Activated naive CD8-positive, alpha-beta T cell (primary cell): ENCODE measurements at regions not wholly inside any gene's neighbourhood (a gene's known extent, or its start where the extent isn't known, plus 50 kb on each side); places are given as distances from the start of the nearest gene placed in this dataset.
"Not testable (repeated sequence)": the region's sequence is repeated elsewhere in the genome, so short reads cannot be mapped to it uniquely, and the experiment has no call there.

Experiments
- H3K27ac Mint-ChIP-seq: one replicate; pipeline ENCODE4 v1.8.0; 2021; ENCODE audit warnings: mixed read lengths
- H3K27me3 Mint-ChIP-seq: one replicate; pipeline ENCODE4 v1.8.0; 2021; ENCODE audit warnings: mixed read lengths
- H3K36me3 Mint-ChIP-seq: one replicate; pipeline ENCODE4 v1.8.0; 2021; ENCODE audit warnings: mixed read lengths
- H3K4me1 Mint-ChIP-seq: one replicate; pipeline ENCODE4 v1.8.0; 2021; ENCODE audit warnings: low read depth, mixed read lengths
- H3K4me3 Mint-ChIP-seq: one replicate; pipeline ENCODE4 v1.8.0; 2021; ENCODE audit warnings: mild to moderate bottlenecking, mixed read lengths
- H3K9me3 Mint-ChIP-seq: one replicate; pipeline ENCODE4 v1.8.0; 2021; ENCODE audit warnings: low read depth, mixed read lengths

DNA sequence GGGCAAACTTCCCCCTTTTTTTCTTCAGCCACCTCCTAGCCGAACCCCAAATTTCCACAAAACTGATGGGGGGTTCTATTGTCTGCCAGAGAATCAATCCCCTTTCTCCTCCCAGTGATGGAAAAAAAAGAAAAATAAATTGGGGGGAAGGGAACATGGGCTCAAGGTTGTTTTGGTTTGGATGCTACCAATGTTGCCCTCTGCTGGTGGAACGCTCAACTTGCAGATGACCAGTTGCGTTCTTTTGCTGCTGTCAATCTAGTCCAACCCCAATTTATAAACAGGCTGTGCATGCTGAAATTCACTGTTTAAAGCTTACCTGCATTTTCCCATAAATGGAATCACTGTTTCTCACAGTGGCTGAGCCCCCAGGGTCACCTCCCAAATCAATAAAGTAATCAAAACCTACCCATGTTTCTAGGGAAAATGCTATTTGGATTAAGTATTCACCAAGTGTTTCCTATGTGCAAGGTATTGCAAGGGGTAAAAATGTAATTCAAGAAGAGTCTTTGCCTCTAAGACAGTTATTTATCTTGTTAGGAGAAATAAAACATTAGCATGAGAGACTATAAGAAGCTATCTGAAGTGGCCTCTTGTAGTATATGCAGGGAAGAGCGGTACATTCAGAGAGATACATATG, 116.7 kb upstream of the TMEM164 start:
- no peak overlapping the region for H3K27ac Mint-ChIP-seq
- H3K4me1 Mint-ChIP-seq, result no peaks in the 10 kb centered on the region
- no peaks in the 10 kb centered on the region for H3K9me3 Mint-ChIP-seq
- no peaks in the 10 kb centered on the region for H3K27me3 Mint-ChIP-seq
- H3K4me3 Mint-ChIP-seq, result no peak overlapping the region
- no peaks in the 10 kb centered on the region for H3K36me3 Mint-ChIP-seq

DNA sequence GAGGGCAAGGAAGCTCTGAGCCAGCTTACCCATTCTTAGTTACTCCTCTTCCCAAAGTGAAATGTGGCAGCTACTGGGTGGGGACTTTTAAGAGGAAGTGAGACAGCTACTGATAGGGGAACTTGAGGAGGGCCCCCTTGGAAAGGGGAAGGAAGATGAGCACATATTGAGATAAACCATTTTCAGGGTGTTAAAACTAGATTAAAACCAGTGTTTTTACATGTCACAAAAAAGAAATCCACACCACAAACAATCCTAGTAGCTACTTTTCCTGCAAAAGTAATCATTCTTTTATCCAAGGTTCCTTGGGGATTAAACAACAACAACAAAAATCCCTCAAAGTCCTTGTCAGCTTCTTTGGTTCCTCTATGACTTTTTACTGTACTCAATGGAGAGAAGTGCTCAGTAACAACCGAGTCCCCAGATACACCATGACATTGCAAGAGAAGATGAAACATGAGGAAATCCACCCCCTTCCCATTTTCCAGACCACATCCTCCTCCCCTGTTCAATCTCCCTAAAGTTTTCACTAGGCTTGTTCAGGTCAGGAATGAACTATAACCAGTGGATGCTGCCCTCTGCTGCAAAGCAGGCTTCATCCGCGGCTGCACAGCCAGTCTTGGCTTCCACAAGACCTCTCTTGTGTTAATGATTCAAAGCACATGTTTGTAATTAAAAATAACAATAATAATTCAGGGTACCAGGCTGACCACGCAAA, 113.5 kb upstream of the TMEM164 start:
- no peaks in the 10 kb centered on the region for H3K4me1 Mint-ChIP-seq

DNA sequence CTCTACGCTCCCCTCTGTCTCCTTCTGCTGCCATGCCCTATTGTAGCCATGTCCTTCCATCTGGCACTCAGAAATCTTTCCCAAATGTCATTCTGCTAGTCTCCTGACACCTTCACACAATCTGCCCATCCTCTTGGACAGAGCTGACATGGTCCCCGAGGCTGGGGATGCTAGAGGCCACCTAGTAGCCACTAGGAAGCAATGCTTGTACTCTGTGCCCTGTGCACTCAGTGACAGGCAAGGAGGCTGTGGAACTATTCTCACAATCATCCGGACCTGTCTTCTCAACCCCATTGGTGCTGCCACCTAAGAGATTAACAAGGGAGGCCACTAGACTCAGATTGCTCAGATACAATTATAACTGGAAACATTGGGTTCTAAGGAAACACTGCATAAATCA, 112.6 kb upstream of the TMEM164 start:
- no peak overlapping the region for H3K27ac Mint-ChIP-seq
- H3K27me3 Mint-ChIP-seq, result no peaks in the 10 kb centered on the region
- H3K9me3 Mint-ChIP-seq, result no peaks in the 10 kb centered on the region
- H3K4me3 Mint-ChIP-seq, result no peak overlapping the region
- H3K4me1 Mint-ChIP-seq, result no peaks in the 10 kb centered on the region
- H3K36me3 Mint-ChIP-seq, result no peaks in the 10 kb centered on the region

More for the DNA sequence above, 113.5 kb upstream of the TMEM164 start:
- H3K27ac Mint-ChIP-seq, result no peak overlapping the region
- H3K4me3 Mint-ChIP-seq, result no peak overlapping the region
- H3K36me3 Mint-ChIP-seq, result no peaks in the 10 kb centered on the region
- no peaks in the 10 kb centered on the region for H3K9me3 Mint-ChIP-seq
- no peaks in the 10 kb centered on the region for H3K27me3 Mint-ChIP-seq

DNA sequence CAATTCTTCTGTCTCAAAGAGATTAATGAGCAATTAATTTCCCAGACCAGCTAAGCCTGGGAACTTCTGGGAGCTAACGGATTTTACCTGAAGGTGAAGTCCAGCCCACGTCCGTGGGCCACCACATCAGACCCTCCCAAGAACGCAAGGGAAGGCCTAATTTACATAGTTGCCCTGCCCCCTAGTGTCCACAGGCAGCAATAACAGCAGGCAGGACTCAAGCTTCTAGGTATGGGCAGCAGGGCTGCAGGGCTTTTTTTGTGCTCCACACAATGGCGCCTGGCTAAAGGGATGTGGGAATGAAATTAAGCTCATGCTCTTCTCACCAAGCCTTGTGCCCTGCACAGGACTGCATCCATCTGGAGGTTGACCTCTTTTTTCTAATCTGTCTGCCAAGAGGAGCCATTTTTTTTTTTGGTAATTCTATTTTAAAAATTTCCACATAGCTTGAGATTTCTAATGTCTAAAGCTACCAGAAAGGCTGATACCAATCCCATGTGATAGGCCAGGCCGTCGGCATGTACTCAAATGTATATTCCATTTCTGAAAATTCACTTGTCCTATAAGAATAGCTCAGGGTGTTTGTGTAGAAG, 111.9 kb upstream of the TMEM164 start:
- Mint-ChIP-seq H3K27me3 (no peaks in the 10 kb centered on the region), H3K4me1 (no peaks in the 10 kb centered on the region), H3K9me3 (no peaks in the 10 kb centered on the region), H3K27ac (no peak overlapping the region), H3K4me3 (no peak overlapping the region), H3K36me3 (no peaks in the 10 kb centered on the region)

DNA sequence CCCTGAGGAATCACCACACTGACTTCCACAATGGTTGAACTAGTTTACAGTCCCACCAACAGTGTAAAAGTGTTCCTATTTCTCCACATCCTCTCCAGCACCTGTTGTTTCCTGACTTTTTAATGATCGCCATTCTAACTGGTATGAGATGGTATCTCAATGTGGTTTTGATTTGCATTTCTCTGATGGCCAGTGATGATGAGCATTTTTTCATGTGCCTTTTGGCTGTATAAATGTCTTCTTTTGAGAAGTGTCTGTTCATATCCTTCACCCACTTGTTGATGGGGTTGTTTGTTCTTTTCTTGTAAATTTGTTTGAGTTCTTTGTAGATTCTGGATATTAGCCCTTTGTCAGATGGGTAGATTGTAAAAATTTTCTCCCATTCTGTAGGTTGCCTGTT, 106.9 kb upstream of the TMEM164 start:
- H3K4me3 Mint-ChIP-seq, H3K4me1 Mint-ChIP-seq, H3K36me3 Mint-ChIP-seq, H3K9me3 Mint-ChIP-seq, H3K27me3 Mint-ChIP-seq, H3K27ac Mint-ChIP-seq: not testable (repeated sequence)

DNA sequence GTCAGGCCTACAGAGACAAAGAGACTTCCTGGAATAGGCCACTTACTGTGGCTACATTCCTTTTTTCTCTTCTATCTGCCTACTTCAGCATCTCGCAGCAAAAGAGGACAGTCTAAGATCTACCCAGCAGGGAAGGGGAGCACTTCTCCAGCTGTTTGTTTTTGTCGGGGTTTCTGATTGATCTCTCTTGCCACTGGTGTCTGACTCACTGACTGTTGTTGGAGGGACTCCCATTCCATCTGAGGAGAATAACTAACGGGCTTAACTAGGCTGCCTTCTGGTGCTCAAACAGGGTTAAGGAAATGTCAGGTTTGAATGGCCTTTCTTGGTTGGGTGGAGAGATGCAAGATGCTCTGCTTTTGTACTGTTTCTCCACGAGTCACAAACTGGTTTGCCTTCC, 100.2 kb upstream of the TMEM164 start:
- no peaks in the 10 kb centered on the region for H3K9me3 Mint-ChIP-seq
- no peak overlapping the region for H3K27ac Mint-ChIP-seq
- H3K27me3 Mint-ChIP-seq, result peaks cover 3% of the 10 kb centered on the region
- H3K4me1 Mint-ChIP-seq, result peaks cover 9% of the 10 kb centered on the region
- no peaks in the 10 kb centered on the region for H3K36me3 Mint-ChIP-seq
- no peak overlapping the region for H3K4me3 Mint-ChIP-seq

DNA sequence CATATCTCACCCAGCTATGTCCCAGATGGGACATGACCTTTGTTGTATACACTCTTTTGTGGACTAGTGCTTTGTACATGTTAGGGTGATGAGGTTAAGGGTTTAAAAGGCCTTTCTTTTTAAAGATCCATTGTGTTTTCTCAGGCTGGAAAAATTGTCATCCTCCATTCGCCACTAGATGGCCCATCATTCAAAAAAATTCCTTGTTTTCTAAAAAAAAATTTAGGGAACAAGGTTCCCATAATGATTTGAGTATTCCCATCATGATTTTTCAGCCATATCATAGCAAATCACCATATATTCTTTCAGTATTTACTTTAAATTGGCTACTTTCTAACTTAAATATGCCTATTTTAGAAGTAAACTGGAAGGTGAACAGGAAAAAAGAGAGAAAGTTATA, 91.9 kb upstream of the TMEM164 start:
- H3K4me3 Mint-ChIP-seq, result no peak overlapping the region
- peaks cover 1% of the 10 kb centered on the region for H3K27me3 Mint-ChIP-seq
- no peaks in the 10 kb centered on the region for H3K9me3 Mint-ChIP-seq
- no peaks in the 10 kb centered on the region for H3K36me3 Mint-ChIP-seq
- H3K27ac Mint-ChIP-seq, result no peak overlapping the region
- no peaks in the 10 kb centered on the region for H3K4me1 Mint-ChIP-seq

DNA sequence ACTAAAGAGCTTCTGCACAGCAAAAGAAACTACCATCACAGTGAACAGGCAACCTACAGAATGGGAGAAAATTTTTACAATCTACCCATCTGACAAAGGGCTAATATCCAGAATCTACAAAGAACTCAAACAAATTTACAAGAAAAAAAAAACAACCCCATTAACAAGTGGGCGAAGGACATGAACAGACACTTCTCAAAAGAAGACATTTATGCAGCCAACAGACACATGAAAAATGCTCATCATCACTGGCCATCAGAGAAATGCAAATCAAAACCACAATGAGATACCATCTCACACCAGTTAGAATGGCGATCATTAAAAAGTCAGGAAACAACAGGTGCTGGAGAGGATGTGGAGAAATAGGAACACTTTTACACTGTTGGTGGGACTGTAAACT, 89.9 kb upstream of the TMEM164 start:
- H3K27me3 Mint-ChIP-seq, H3K36me3 Mint-ChIP-seq: not testable (repeated sequence)

DNA sequence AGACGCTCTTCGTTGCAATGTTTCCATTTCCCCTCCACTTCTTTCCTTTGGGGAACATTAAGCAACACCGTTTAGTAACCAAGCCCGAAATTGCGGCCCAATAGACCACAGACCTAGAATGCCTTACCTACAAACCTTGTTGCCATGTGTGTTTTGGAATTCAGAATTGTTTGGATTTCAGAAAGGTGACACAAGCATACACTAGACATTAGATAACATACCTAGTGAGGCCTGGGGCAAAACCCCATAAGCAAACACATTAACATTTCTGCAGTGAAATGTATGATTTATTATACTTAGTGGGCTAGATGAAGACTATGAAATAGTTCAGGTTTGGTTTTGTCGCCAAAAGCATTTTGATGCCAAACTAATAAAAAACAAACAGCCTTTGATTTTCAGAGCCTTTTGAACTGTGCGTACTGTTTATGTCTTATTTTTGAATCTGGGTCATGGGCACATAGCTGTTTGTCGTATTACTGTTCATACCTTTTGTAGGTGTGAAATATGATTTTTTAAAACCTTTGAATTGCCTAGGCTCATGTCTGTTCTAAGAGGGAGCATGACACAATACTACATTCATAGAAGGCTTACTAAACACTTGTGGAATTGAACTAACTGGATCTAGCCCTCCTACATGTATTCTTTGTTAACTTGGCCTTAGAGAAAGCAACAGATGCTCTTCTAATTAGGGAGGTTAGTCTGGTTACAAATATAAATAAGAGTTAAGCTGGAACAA, 88.6 kb upstream of the TMEM164 start:
- Mint-ChIP-seq H3K36me3 (no peaks in the 10 kb centered on the region), H3K4me3 (no peak overlapping the region), H3K4me1 (no peaks in the 10 kb centered on the region), H3K27me3 (no peaks in the 10 kb centered on the region), H3K27ac (no peak overlapping the region), H3K9me3 (no peaks in the 10 kb centered on the region)

More for the DNA sequence above, 89.9 kb upstream of the TMEM164 start:
- H3K9me3 Mint-ChIP-seq, H3K4me3 Mint-ChIP-seq, H3K27ac Mint-ChIP-seq, H3K4me1 Mint-ChIP-seq: not testable (repeated sequence)

DNA sequence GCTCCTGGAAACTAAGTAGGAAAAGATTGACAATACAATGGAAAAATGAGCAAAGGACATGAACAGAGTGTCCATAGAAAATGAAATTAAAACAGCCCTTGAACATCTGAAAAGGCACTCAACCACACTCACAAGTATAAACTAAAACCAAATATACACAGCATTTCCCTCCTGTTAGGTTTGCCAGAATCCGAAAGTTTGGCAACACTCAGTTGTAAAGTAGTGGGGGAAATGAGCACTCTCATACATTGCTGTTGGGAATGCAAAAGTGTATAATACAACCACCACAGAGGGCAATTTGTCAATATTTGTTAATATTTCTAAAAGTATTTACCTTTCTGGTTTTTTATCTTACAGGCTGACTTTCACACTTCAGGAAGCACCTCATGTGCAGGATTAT, 84.2 kb upstream of the TMEM164 start:
- Mint-ChIP-seq H3K9me3 (no peaks in the 10 kb centered on the region), H3K4me3 (no peak overlapping the region), H3K27me3 (no peaks in the 10 kb centered on the region), H3K36me3 (no peaks in the 10 kb centered on the region), H3K4me1 (no peaks in the 10 kb centered on the region), H3K27ac (no peak overlapping the region)

DNA sequence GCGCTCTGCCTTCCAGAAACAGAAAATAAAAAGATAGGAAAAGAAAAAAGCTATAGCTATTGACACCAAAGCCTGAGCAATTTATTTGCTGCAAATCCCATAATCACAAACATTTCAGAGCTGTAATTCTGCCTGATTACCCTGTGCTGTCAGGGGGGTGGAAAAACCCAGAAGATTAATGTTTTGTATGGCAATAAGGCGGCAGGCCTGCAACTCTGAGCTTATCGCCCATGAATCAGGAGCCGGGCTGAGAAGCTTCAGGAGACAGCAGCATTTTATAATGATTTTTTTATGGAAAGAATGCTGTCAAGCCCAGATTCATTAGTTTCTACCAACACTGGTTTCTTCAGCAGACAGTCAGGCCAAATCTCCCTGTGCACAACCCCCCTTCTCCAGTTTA, 82.6 kb upstream of the TMEM164 start:
- Mint-ChIP-seq H3K4me1 (no peaks in the 10 kb centered on the region), H3K9me3 (no peaks in the 10 kb centered on the region), H3K27me3 (no peaks in the 10 kb centered on the region), H3K4me3 (no peak overlapping the region), H3K27ac (no peak overlapping the region), H3K36me3 (no peaks in the 10 kb centered on the region)

DNA sequence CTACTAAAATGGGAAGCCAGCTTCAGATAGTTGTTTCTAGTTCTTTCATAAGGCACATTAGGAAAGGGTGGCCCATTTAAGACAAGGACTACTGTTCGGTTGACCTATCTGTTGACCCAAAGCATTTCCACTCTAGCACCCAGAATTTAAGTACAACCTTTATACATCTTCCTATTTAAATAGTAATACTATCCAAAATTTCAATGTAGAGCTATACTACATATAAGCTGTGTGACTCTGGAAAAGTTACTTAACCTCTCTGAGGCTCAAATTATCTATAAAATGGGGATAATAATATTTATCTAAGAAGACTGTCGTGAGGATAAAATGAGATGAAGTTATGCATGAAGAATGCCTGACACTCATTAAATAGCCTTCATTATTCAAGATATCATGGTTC, 82.0 kb upstream of the TMEM164 start:
- Mint-ChIP-seq H3K27me3 (no peaks in the 10 kb centered on the region), H3K27ac (no peak overlapping the region), H3K36me3 (no peaks in the 10 kb centered on the region), H3K4me1 (no peaks in the 10 kb centered on the region), H3K4me3 (no peak overlapping the region), H3K9me3 (no peaks in the 10 kb centered on the region)

DNA sequence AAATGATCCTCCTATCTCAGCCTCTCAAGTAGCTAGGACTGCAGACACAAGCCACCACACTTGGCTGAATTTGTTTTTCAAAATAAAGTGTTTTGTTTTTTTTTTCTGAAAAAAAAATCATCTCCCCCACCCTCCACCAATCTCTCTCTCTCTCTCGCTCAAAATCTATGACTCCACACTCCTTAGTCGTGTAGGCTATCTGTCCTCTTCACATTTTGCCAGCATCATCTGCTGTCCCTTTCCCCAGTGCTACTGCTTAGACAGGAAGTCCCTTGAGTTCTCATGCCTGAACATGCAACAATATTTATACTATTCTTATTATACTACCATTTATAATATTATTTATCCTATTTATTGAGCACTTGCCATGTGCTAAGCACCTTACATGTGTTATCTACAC, 80.7 kb upstream of the TMEM164 start:
- H3K36me3 Mint-ChIP-seq, result no peaks in the 10 kb centered on the region
- H3K9me3 Mint-ChIP-seq, result no peaks in the 10 kb centered on the region
- no peaks in the 10 kb centered on the region for H3K4me1 Mint-ChIP-seq
- no peak overlapping the region for H3K27ac Mint-ChIP-seq
- no peak overlapping the region for H3K4me3 Mint-ChIP-seq
- no peaks in the 10 kb centered on the region for H3K27me3 Mint-ChIP-seq

DNA sequence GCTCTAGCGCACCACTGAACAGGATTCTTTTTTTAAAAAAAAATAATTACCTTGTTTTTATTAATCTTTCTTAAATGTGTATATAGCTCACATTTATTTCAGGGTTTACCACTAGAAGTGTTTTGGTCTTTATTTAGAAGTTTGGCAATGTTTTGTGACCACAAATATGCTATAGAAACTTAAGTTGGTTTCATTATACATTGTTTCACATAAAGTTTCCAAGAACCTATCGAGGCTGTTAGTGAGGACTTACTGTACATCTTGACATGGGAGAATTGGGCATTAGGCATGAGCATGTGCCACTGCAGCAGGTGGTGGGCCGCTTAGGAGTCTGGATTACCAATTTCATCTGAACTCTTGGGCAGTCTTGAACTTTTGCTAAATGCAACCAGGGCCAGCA, 77.9 kb upstream of the TMEM164 start:
- not testable (repeated sequence) for H3K4me1 Mint-ChIP-seq, H3K9me3 Mint-ChIP-seq, H3K27ac Mint-ChIP-seq, H3K4me3 Mint-ChIP-seq, H3K27me3 Mint-ChIP-seq, H3K36me3 Mint-ChIP-seq

DNA sequence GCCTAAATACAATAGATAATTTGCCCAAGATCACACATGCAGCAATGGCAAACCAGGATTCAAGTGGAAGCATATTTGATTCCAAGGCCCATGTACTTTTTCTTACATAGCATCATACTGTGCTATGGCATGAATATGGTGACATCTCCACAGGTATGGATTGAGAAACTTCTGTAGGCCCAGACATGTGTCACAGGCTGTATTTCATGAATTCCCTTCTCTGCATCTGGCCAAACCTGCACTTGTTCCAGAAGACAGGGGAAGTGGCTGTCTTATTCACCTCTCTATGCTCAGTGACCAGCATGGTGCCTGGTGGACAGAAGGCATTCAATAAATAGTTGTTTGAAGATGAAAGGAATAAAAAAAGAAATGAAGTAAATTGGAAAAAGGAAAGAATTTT, 77.3 kb upstream of the TMEM164 start:
- Mint-ChIP-seq H3K36me3 (no peaks in the 10 kb centered on the region), H3K4me3 (no peak overlapping the region), H3K27me3 (no peaks in the 10 kb centered on the region), H3K27ac (no peak overlapping the region), H3K4me1 (no peaks in the 10 kb centered on the region), H3K9me3 (no peaks in the 10 kb centered on the region)
